ENCODE measurements at regions not wholly inside any gene's neighbourhood (a gene's known extent, or its start where the extent isn't known, plus 50 kb on each side); places are given as distances from the start of the nearest gene placed in this dataset.

GRCh38 chr3:176554791-176555654 is 642.3 kb downstream of the TBL1XR1 start:
- no peak for DNase-seq (ENCODE audit: low spot score)

DNA sequence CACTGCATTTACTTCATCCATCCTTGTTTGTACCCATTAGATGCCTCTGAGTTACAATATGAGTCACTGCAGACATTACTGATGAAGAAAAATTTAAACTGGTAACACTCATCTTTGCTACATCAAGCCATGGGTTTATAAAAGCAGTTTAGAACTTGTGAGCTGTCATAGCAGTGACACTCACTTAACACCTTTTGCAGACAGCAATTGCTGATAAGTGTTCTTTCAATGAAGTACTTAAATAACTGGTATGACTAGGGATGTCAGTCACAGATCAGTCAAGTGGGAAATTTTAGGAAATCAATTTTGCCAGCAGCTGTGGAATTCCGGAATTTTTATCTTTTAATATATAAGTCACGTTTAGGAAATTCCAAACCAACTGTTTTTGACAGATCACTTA is 643.0 kb downstream of the TBL1XR1 start:
- no peak for DNase-seq (ENCODE audit: low spot score)

DNA sequence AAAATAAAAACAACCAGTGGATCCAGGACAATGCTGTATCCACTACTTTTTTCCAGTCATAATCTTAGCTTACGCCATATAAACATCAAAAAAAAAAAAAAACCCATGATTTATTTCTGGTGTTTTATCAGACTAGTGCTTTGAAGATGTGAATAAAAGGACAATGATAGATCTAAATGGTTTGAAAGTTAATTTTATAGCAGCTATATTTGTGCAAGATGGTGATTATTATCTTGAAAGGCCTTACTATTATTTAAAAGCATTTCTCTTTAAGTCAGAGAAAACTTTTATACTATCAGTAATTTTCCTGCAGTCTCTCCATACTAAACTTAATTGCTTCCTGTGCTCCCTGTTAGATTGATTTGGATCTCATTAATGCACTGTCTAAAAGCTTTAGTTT is 670.3 kb downstream of the TBL1XR1 start:
- no peak for DNase-seq (ENCODE audit: low spot score)

DNA sequence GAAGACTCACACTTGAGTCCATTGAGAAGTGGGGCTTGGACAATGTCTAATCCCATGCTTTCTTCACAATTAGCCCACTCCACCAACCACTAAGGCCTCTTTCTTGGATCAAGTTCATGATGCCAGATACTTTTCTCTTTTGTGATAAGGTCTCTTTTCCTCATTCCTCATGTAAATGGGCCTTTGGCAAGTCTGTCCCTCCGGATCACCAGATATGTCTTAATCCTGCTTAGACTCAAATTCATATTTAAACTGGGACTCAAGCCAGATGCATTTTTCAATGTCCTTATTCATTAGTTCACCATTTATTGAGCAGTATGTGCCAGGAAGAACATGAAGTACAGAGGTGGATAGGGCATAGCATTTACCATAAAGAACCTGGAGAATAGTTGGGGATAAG is 671.1 kb downstream of the TBL1XR1 start:
- no peak for DNase-seq (ENCODE audit: low spot score)

GRCh38 chr3:176523114-176523513 is 674.2 kb downstream of the TBL1XR1 start:
- DNase-seq (ENCODE audit: low spot score): no peak

GRCh38 chr3:176522436-176522835 is 674.8 kb downstream of the TBL1XR1 start:
- no peak for DNase-seq (ENCODE audit: low spot score)

GRCh38 chr3:176521531-176522175 is 675.6 kb downstream of the TBL1XR1 start:
- no peak for DNase-seq (ENCODE audit: low spot score)

GRCh38 chr3:176514297-176514696 is 683.0 kb downstream of the TBL1XR1 start:
- DNase-seq (ENCODE audit: low spot score): no peak

GRCh38 chr3:176513604-176514003 is 683.7 kb downstream of the TBL1XR1 start:
- no peak for DNase-seq (ENCODE audit: low spot score)

DNA sequence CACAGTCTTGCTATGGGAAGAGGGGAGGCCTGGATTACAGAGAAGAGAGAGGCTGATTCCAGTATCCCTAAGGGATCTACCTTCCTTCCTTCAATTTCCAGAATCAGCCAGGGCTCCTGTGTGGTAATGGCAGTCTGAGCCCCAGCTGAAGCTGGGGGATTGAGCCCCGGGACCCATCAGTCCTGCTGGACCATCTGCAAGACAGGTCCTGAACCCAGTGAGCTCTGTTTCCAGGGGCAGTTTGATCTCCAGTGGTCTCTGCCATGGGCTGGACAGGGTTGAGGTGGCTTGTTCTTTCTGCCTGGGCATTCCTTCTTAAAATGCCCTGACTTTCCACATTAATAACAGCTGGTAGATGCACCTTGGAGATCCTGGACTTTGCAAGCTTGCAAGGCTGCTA is 685.2 kb downstream of the TBL1XR1 start:
- DNase-seq (ENCODE audit: low spot score): no peak

DNA sequence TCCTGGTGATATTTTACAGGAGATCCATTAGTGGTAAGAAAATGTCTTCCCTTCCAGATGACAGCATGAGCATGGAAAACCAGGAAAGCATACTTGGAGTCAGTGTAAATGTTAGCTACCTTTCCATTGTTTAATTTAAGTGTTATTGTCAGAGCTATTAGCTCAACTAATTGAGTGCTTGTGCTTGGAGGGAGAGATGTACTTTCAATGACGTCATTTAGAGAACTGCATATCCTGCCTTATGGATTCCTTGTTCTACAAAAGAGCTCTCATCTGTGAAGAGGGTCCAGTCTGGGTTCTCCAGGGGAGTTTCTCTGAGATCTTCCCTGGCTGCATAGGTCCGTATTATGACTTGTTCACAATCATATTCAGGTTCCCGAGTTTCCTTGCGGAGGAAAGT is 687.2 kb downstream of the TBL1XR1 start:
- no peak for DNase-seq (ENCODE audit: low spot score)

DNA sequence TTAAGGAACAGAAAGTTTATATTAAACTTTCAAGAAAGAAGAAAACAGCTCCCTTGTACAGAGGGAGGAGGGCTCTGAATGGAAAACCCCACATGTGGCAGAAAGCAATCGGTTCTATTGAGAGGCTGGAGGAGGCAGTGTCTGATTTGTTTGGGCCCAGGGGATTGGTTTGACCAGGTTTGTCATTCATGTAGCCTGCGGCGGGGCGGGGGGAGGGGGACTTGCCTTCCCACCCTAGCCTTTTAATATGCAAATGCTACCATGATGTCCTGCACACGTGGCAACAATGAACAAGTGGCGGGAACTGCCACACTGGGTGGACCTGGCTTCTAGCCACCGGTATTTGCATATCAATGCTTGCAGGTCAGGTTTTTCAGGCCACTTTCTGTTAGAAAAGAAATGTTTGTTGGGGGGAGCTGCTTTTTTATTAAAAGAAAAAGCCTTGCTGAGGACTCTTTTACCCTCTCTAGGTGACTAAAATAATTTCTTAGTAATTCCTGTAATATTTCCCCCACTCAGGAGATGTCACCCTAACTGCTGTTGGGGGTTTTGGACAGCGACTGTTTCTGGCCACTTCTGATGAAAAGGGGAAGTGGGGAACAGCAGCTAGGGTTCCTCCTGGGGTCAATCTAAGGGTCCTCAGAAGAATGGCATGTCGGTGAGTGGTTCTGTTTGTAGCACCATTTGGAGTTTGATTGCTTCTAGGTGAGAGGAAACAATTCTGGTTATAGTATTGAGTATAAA is 691.2 kb downstream of the TBL1XR1 start:
- DNase-seq (ENCODE audit: low spot score): no peak

GRCh38 chr3:176491084-176491483 is 706.2 kb downstream of the TBL1XR1 start:
- no peak for DNase-seq (ENCODE audit: low spot score)

- no peak for DNase-seq (ENCODE audit: low spot score)
Observed at GRCh38 chr3:176490357-176490756, 706.9 kb downstream of the TBL1XR1 start.

DNA sequence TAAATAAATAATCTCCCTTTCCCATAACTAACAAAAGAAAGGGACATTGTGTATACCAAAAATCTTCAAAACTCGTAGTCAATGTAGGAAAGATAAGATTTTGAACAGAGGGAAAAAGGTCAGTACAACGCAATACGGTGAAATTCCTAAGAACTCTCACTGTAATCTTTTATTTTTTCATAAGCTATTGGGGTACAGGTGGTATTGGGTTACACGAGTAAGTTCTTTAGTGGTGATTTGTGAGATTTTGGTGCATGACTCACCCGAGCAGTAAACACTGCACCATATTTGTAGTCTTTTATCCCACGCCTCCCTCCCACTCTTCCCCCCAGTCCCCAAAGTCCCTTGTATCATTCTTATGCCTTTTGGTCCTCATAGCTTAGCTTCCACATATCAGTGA is 718.0 kb downstream of the TBL1XR1 start:
- DNase-seq (ENCODE audit: low spot score): no peak

DNA sequence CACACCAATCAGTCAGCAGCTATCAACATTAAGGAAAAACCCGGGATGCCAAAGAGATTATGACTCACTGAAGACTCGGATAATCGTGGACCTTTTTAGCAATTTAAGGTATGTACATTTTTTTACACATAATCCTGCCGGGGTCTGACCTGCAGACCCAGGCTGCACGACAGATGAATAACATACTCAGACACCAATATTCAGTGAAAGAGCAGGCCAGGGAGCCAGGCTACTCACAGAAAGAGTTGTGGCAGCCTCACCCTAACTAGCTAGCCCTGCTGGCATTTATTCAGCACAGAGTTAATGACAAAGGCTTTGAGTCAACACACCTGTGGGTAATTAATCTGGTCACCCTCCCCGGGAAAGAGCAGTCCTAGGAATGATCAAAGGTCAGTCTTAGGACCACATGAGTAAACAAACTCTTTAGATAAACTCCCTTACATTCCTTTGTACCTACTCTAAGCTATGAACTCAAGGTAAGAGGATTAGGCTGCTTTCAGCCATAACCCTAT is 727.5 kb downstream of the TBL1XR1 start:
- DNase-seq (ENCODE audit: low spot score): no peak

DNA sequence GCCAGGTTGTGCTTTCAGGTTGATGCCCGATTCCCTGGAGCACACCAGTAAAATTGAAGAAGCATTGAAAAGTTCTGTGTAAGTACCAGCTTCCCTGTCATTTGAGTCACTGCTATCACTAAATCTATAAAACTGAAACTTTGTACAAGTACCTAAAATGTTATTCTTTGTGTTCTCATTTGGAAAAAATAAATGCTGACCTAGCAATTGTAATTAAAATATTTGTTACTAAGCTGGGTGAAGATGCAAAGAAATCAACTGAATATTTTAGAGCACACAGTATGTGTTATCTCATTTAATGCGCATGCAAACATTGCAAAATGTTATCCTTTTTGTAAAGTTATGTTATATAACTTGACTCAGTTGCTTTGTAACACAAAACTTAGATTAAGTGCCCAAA is 733.7 kb downstream of the TBL1XR1 start:
- no peak for DNase-seq (ENCODE audit: low spot score)

GRCh38 chr3:176447369-176447768 is 749.9 kb downstream of the TBL1XR1 start:
- DNase-seq (ENCODE audit: low spot score): no peak

- DNase-seq (ENCODE audit: low spot score): no peak
Observed at GRCh38 chr3:176442326-176442725, 755.0 kb downstream of the TBL1XR1 start.

DNA sequence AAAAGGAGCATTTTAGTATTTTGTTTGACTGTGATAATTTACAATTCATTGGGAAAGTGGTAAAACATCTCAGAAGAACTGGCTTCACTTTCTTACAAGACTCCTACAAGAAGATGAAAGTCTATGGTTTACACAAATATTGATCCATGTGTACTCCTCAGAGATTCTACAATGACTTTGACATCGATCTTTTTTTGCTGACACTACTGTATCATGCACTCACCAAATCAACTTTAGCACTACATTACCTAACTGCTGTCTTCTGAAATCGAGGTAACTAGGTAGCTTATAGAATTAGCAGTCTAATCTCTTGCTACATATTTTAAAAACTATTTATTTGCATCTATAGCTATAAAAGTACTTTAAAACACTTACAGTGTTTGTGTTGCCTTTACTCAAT is 757.6 kb downstream of the TBL1XR1 start:
- no peak for DNase-seq (ENCODE audit: low spot score)

GRCh38 chr3:176431991-176432390 is 765.3 kb downstream of the TBL1XR1 start:
- no peak for DNase-seq (ENCODE audit: low spot score)

- DNase-seq (ENCODE audit: low spot score): no peak
Observed at GRCh38 chr3:176431038-176431418, 766.3 kb downstream of the TBL1XR1 start.

All from germinal center (tissue), 1 donor.